Neuronal stem cell (in vitro differentiated cells): ENCODE measurements at regions not wholly inside any gene's neighbourhood (a gene's known extent, or its start where the extent isn't known, plus 50 kb on each side); places are given as distances from the start of the nearest gene placed in this dataset.

Experiments used
- DNase-seq: peaks from one replicate; pipeline ENCODE4 v3.0.0-alpha.2; 2013; ENCODE audit warnings: low spot score
- H2AFZ ChIP-seq: one replicate; pipeline ENCODE4 v1.6.1; 2013; ENCODE audit warnings: mild to moderate bottlenecking, low read length, inconsistent platforms
- H2AK5ac ChIP-seq: 2 replicates; pipeline ENCODE4 v1.6.1; 2013; ENCODE audit warnings: low read depth, mild to moderate bottlenecking, inconsistent platforms, low read length, moderate library complexity, mixed read lengths
- H2BK120ac ChIP-seq: 2 replicates; pipeline ENCODE4 v1.6.1; 2013; ENCODE audit warnings: low read depth, mild to moderate bottlenecking, inconsistent platforms, low read length, moderate library complexity, mixed read lengths
- H2BK12ac ChIP-seq: one replicate; pipeline ENCODE4 v1.6.1; 2013; ENCODE audit warnings: low read length, inconsistent platforms
- H2BK15ac ChIP-seq: 2 replicates; pipeline ENCODE4 v1.6.1; 2013; ENCODE audit warnings: mild to moderate bottlenecking, low read length, inconsistent platforms, mixed read lengths
- H2BK5ac ChIP-seq: one replicate; pipeline ENCODE4 v1.6.1; 2013; ENCODE audit warnings: inconsistent platforms, mild to moderate bottlenecking, low read length, moderate library complexity
- H3K14ac ChIP-seq: one replicate; pipeline ENCODE4 v1.6.1; 2013; ENCODE audit warnings: low read length, inconsistent platforms
- H3K18ac ChIP-seq: 2 replicates; pipeline ENCODE4 v1.6.1; 2013; ENCODE audit warnings: low read length, inconsistent platforms
- H3K23ac ChIP-seq: 2 replicates; pipeline ENCODE4 v1.6.1; 2013; ENCODE audit warnings: low read depth, mild to moderate bottlenecking, mixed read lengths, low read length, inconsistent platforms; ENCODE audit not compliant: poor library complexity
- H3K27ac ChIP-seq: replicated peaks from 3 replicates; pipeline ENCODE4 v1.5.1; 2013; ENCODE audit warnings: low read length, inconsistent platforms
- H3K27me3 ChIP-seq, 3 experiments: 2 replicates each; pipeline ENCODE4 v1.6.1; 2013; ENCODE audit warnings: low read length in 3 of 3, mild to moderate bottlenecking in 2 of 3, inconsistent platforms in 1 of 3, low read depth in 1 of 3, mixed read lengths in 1 of 3, moderate library complexity in 1 of 3; ENCODE audit not compliant: control insufficient read depth in 3 of 3, insufficient read depth in 3 of 3
- H3K36me3 ChIP-seq, 2 donors: replicated peaks in 1 of 2; 2 replicates each; pipeline ENCODE4 v1.6.1; 2013; ENCODE audit warnings: low read length in 2 of 2; ENCODE audit not compliant: control insufficient read depth in 2 of 2, insufficient read depth in 2 of 2
- H3K4ac ChIP-seq: 2 replicates; pipeline ENCODE4 v1.6.1; 2013; ENCODE audit warnings: inconsistent platforms, mild to moderate bottlenecking, low read length, moderate library complexity
- H3K4me1 ChIP-seq, 2 donors: 1 replicate in 1 of 2; 2 replicates in 1 of 2; pipeline ENCODE4 v1.6.1; 2013; ENCODE audit warnings: low read length in 2 of 2, low read depth in 1 of 2; ENCODE audit not compliant: control insufficient read depth in 2 of 2, insufficient read depth in 1 of 2
- H3K4me2 ChIP-seq: one replicate; pipeline ENCODE4 v1.6.1; 2013; ENCODE audit warnings: mild to moderate bottlenecking, low read length, inconsistent platforms; ENCODE audit not compliant: insufficient read depth, poor library complexity, severe bottlenecking
- H3K4me3 ChIP-seq, 2 donors: 2 replicates each; pipeline ENCODE4 v1.5.1; 2013; ENCODE audit warnings: low read length in 2 of 2, mild to moderate bottlenecking in 2 of 2, inconsistent platforms in 1 of 2, moderate library complexity in 1 of 2
- H3K79me1 ChIP-seq: one replicate; pipeline ENCODE4 v1.6.1; 2013; ENCODE audit warnings: low read depth, mild to moderate bottlenecking, inconsistent platforms, low read length, moderate library complexity
- H3K9ac ChIP-seq: one replicate; pipeline ENCODE4 v1.6.1; 2013; ENCODE audit warnings: mild to moderate bottlenecking, low read depth, low read length, inconsistent platforms; ENCODE audit not compliant: poor library complexity
- H3K9me3 ChIP-seq, 2 donors: replicated peaks in 1 of 2; 2 replicates each; pipeline versions ENCODE3 to v1.6.1; 2013; ENCODE audit warnings: low read length in 2 of 2, mild to moderate bottlenecking in 2 of 2, inconsistent platforms in 1 of 2, low read depth in 1 of 2, mixed read lengths in 1 of 2, moderate library complexity in 1 of 2; ENCODE audit not compliant: control insufficient read depth in 2 of 2, insufficient read depth in 1 of 2
- H4K8ac ChIP-seq: one replicate; pipeline ENCODE4 v1.6.1; 2013; ENCODE audit warnings: low read depth, mild to moderate bottlenecking, inconsistent platforms, low read length, moderate library complexity
- H4K91ac ChIP-seq: one replicate; pipeline ENCODE4 v1.6.1; 2013; ENCODE audit warnings: low read length, low read depth, mild to moderate bottlenecking, inconsistent platforms; ENCODE audit not compliant: poor library complexity
- WGBS, 2 donors: extraction: QIAGEN DNeasy Blood & Tissue Kit; methylation state at CpG; one replicate each; pipeline ENCODE4 v1.1.7; 2013; ENCODE audit warnings: missing lambda C conversion rate in 2 of 2, mixed read lengths in 1 of 2; ENCODE audit not compliant: insufficient read length in 2 of 2, insufficient replicate concordance in 1 of 2; ENCODE audit errors: extremely low coverage in 2 of 2; 5-methylcytosine and 5-hydroxymethylcytosine counted together

DNA sequence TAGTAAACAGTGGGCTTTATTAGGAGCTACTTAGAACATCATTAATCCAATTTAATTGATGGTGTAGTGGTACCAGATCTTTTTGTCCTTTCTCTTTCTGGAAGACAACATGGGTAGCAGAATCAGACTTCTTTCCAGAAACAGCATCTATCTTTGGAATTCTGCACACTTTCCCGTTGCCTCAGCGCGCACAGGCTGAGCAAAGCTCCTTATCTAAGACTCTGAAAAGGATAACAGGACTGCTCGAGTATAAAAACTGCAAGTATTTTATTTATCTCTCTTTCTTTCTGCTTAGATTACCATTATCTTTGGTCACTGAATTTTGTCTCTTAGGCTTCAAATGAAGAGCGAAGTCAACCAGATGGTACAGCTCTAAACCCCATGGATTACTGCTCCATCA lies 191.7 kb downstream of the DHX15 start:
- no peak overlapping the region for H3K4me2 ChIP-seq
- H4K8ac ChIP-seq, result no peak overlapping the region
- WGBS, 2 donors, result no CpG with 5 or more reads among the region's 5 CpGs
- H3K79me1 ChIP-seq, result no peaks in the 10 kb centered on the region
- no peak overlapping the region for H2BK12ac ChIP-seq
- H2AK5ac ChIP-seq, result no peak overlapping the region
- no peaks in the 10 kb centered on the region for H3K36me3 ChIP-seq
- peaks cover 0 to 2% of the 10 kb centered on the region in 2 donors for H3K4me1 ChIP-seq
- H2BK5ac ChIP-seq, result no peak overlapping the region
- no peak overlapping the region for H3K14ac ChIP-seq
- DNase-seq, result no peak
- no peak overlapping the region for H2BK15ac ChIP-seq
- H3K18ac ChIP-seq, result no peak overlapping the region
- no peaks in the 10 kb centered on the region for H3K27me3 ChIP-seq
- no peak overlapping the region for H2AFZ ChIP-seq
- H3K9me3 ChIP-seq, result no peaks in the 10 kb centered on the region
- no peak overlapping the region for H3K4me3 ChIP-seq
- no peak overlapping the region for H3K23ac ChIP-seq
- no peak overlapping the region for H4K91ac ChIP-seq
- no peak overlapping the region for H2BK120ac ChIP-seq
- H3K4ac ChIP-seq, result no peak overlapping the region
- H3K27ac ChIP-seq, result no peak overlapping the region
- no peak overlapping the region for H3K9ac ChIP-seq

- Histone ChIP-seq H3K27ac (no peak overlapping the region), H2BK120ac (no peak overlapping the region), H3K9ac (no peak overlapping the region), H4K91ac (no peak overlapping the region), H3K9me3 (no peaks in the 10 kb centered on the region), H3K18ac (no peak overlapping the region), H3K27me3 (no peaks in the 10 kb centered on the region), H2BK12ac (no peak overlapping the region), H3K79me1 (no peaks in the 10 kb centered on the region), H3K4ac (no peak overlapping the region), H3K4me1 (no peaks in the 10 kb centered on the region), H3K36me3 (no peaks in the 10 kb centered on the region), H3K14ac (no peak overlapping the region), H4K8ac (no peak overlapping the region), H3K4me3 (no peak overlapping the region), H2BK5ac (no peak overlapping the region), H2AFZ (no peak overlapping the region), H3K4me2 (no peak overlapping the region), H2AK5ac (no peak overlapping the region), H3K23ac (no peak overlapping the region), H2BK15ac (no peak overlapping the region)
- DNase-seq, result no peak
- no CpG with 5 or more reads among the region's 2 CpGs for WGBS, 2 donors
Measured at GRCh38 chr4:24382381-24382780, 202.0 kb downstream of the DHX15 start.

- Histone ChIP-seq H2AK5ac (no peak overlapping the region), H2BK5ac (no peak overlapping the region), H3K27me3 (no peaks in the 10 kb centered on the region), H3K23ac (no peak overlapping the region), H3K79me1 (no peaks in the 10 kb centered on the region), H3K18ac (no peak overlapping the region), H3K4me2 (no peak overlapping the region), H4K91ac (no peak overlapping the region), H2AFZ (no peak overlapping the region), H3K27ac (no peak overlapping the region), H3K9ac (no peak overlapping the region), H2BK12ac (no peak overlapping the region), H4K8ac (no peak overlapping the region), H3K4me1 (no peaks in the 10 kb centered on the region), H3K14ac (no peak overlapping the region), H3K4me3 (no peak overlapping the region), H2BK15ac (no peak overlapping the region), H3K36me3 (no peaks in the 10 kb centered on the region), H3K4ac (no peak overlapping the region), H3K9me3 (no peaks in the 10 kb centered on the region), H2BK120ac (no peak overlapping the region)
- no CpG with 5 or more reads among the region's 2 CpGs for WGBS, 2 donors
- DNase-seq, result no peak
Measured at GRCh38 chr4:24380957-24381665, 203.2 kb downstream of the DHX15 start.

- H2AK5ac ChIP-seq, result no peak overlapping the region
- H3K4me1 ChIP-seq, result no peaks in the 10 kb centered on the region
- no peak overlapping the region for H4K8ac ChIP-seq
- H3K79me1 ChIP-seq, result no peaks in the 10 kb centered on the region
- no peak overlapping the region for H4K91ac ChIP-seq
- H2BK15ac ChIP-seq, result no peak overlapping the region
- DNase-seq, result no peak
- H2BK120ac ChIP-seq, result no peak overlapping the region
- H2AFZ ChIP-seq, result peak overlapping the region; percentile 22
- WGBS, 2 donors, result no CpG with 5 or more reads among the region's 2 CpGs
- H3K4me3 ChIP-seq, result no peak overlapping the region
- no peak overlapping the region for H2BK5ac ChIP-seq
- H3K14ac ChIP-seq, result no peak overlapping the region
- H3K4me2 ChIP-seq, result no peak overlapping the region
- H2BK12ac ChIP-seq, result no peak overlapping the region
- H3K4ac ChIP-seq, result no peak overlapping the region
- no peak overlapping the region for H3K23ac ChIP-seq
- no peak overlapping the region for H3K18ac ChIP-seq
- H3K36me3 ChIP-seq, result no peaks in the 10 kb centered on the region
- H3K27ac ChIP-seq, result no peak overlapping the region
- no peak overlapping the region for H3K9ac ChIP-seq
- no peaks in the 10 kb centered on the region for H3K9me3 ChIP-seq
- no peaks in the 10 kb centered on the region for H3K27me3 ChIP-seq
Measured at GRCh38 chr4:24373704-24374103, 210.7 kb downstream of the DHX15 start.
